B cell (primary cell): ENCODE measurements at regions not wholly inside any gene's neighbourhood (a gene's known extent, or its start where the extent isn't known, plus 50 kb on each side); places are given as distances from the start of the nearest gene placed in this dataset.

ENCODE experiments used
- CTCF ChIP-seq: fragments of 200-600 bp; IDR thresholded peaks from one replicate; pipeline ENCODE4 v1.8.0; 2022; ENCODE audit warnings: antibody characterized with exemption, mild to moderate bottlenecking
- EZH2 ChIP-seq: IDR thresholded peaks from 2 replicates; pipeline ENCODE4 v1.6.1; 2012; ENCODE audit warnings: borderline replicate concordance, low read depth, mild to moderate bottlenecking, moderate library complexity, low read length; ENCODE audit not compliant: insufficient read depth, poor library complexity, severe bottlenecking

GRCh38 chr6:139973669-139974344 lies 599.4 kb upstream of the CITED2 start:
- TF ChIP-seq CTCF (no peak), EZH2 (no peak)
